Thoracic aorta (tissue), 2 donors: ENCODE measurements at regions not wholly inside any gene's neighbourhood (a gene's known extent, or its start where the extent isn't known, plus 50 kb on each side); places are given as distances from the start of the nearest gene placed in this dataset.

Source experiments
- ATAC-seq: fragments of 150-250 bp; one replicate; pipeline ENCODE4 v1.8.0; 2017; ENCODE audit warnings: low read depth; ENCODE audit not compliant: insufficient number of reproducible peaks, low FRiP score
- DNase-seq: peaks from one replicate; pipeline ENCODE4 v3.0.0-alpha.2; 2020; ENCODE audit warnings: low spot score
- H3K27ac ChIP-seq, 2 donors: fragments of 200-600 bp; sonication (generic); 1 replicate in 1 of 2; 2 replicates in 1 of 2; pipeline ENCODE4 v1.5.1; 2016; ENCODE audit warnings: mild to moderate bottlenecking in 2 of 2, moderate library complexity in 2 of 2
- H3K27me3 ChIP-seq: fragments of 200-600 bp; sonication (generic); replicated peaks from 2 replicates; pipeline ENCODE4 v1.6.0; 2016; ENCODE audit warnings: mild to moderate bottlenecking; ENCODE audit not compliant: insufficient read depth
- H3K36me3 ChIP-seq: fragments of 200-600 bp; sonication (generic); one replicate; pipeline ENCODE4 v1.5.1; 2016
- H3K4me1 ChIP-seq, 2 donors: fragments of 200-600 bp; sonication (generic); 1 replicate in 1 of 2; 2 replicates in 1 of 2; pipeline versions ENCODE4 v1.5.1 to v1.6.0; 2016; ENCODE audit warnings: low read depth in 2 of 2, mild to moderate bottlenecking in 1 of 2; ENCODE audit not compliant: control insufficient read depth in 1 of 2
- H3K4me3 ChIP-seq: fragments of 200-600 bp; sonication (generic); 2 replicates; pipeline ENCODE4 v1.5.1; 2016; ENCODE audit warnings: mild to moderate bottlenecking
- H3K9me3 ChIP-seq: fragments of 200-600 bp; sonication (generic); 2 replicates; pipeline ENCODE4 v1.5.1; 2016
- CTCF ChIP-seq: fragments of 200-600 bp; sonication (generic); IDR thresholded peaks from one replicate; pipeline ENCODE4 v1.5.1; 2019; ENCODE audit warnings: antibody characterized with exemption

GRCh38 chr4:116395408-116395807 lies 690.0 kb downstream of the TRAM1L1 start:
- DNase-seq: no peak
- Histone ChIP-seq H3K9me3 (no peaks in the 10 kb centered on the region), H3K36me3 (no peaks in the 10 kb centered on the region), H3K27ac (no peak overlapping the region), H3K4me1 (no peaks in the 10 kb centered on the region), H3K27me3 (no peaks in the 10 kb centered on the region), H3K4me3 (no peak overlapping the region)
- TF ChIP-seq CTCF: no peak
- ATAC-seq: no peak

GRCh38 chr4:116391020-116391419 lies 694.4 kb downstream of the TRAM1L1 start:
- Histone ChIP-seq H3K27me3 (no peaks in the 10 kb centered on the region), H3K27ac (no peak overlapping the region), H3K4me3 (no peak overlapping the region), H3K9me3 (no peaks in the 10 kb centered on the region), H3K36me3 (no peaks in the 10 kb centered on the region), H3K4me1 (no peaks in the 10 kb centered on the region)
- TF ChIP-seq CTCF: no peak
- ATAC-seq (no peak), DNase-seq (no peak)

GRCh38 chr4:116389139-116389538 lies 696.2 kb downstream of the TRAM1L1 start:
- H3K4me1 ChIP-seq: no peaks in the 10 kb centered on the region
- no peak overlapping the region for H3K4me3 ChIP-seq
- TF ChIP-seq CTCF: no peak
- no peaks in the 10 kb centered on the region for H3K9me3 ChIP-seq
- no peak overlapping the region for H3K27ac ChIP-seq
- ATAC-seq (no peak), DNase-seq (no peak)
- no peaks in the 10 kb centered on the region for H3K36me3 ChIP-seq
- no peaks in the 10 kb centered on the region for H3K27me3 ChIP-seq

- Histone ChIP-seq H3K27me3 (no peaks in the 10 kb centered on the region), H3K9me3 (no peaks in the 10 kb centered on the region), H3K36me3 (no peaks in the 10 kb centered on the region), H3K27ac (no peak overlapping the region), H3K4me1 (no peaks in the 10 kb centered on the region), H3K4me3 (no peak overlapping the region)
- ATAC-seq (no peak), DNase-seq (no peak)
- TF ChIP-seq CTCF: no peak
Observed at GRCh38 chr4:116387937-116388474, 697.4 kb downstream of the TRAM1L1 start.

GRCh38 chr4:116386856-116387255 lies 698.5 kb downstream of the TRAM1L1 start:
- Histone ChIP-seq H3K36me3 (no peaks in the 10 kb centered on the region), H3K4me1 (no peaks in the 10 kb centered on the region), H3K27ac (no peak overlapping the region), H3K4me3 (no peak overlapping the region), H3K27me3 (no peaks in the 10 kb centered on the region), H3K9me3 (no peaks in the 10 kb centered on the region)
- TF ChIP-seq CTCF: no peak
- no peak for DNase-seq
- ATAC-seq: no peak
